ENCODE measurements at regions not wholly inside any gene's neighbourhood (a gene's known extent, or its start where the extent isn't known, plus 50 kb on each side); places are given as distances from the start of the nearest gene placed in this dataset.

GRCh38 chr4:104915864-104916263, 230.8 kb upstream of the TET2 start (continued):
- TF ChIP-seq MAFK (IDR thresholded peaks at IDR 0.05; ENCODE audit: low read depth, low read length), result peak; percentile 31; the same call in 1 of the 2 replicates
- TF ChIP-seq E2F6 (IDR thresholded peaks at IDR 0.05), result no peak
- peak; percentile 82 for TF ChIP-seq RXRA (IDR thresholded peaks at IDR 0.05; ENCODE audit: insufficient read depth, low read depth, low read length)
- peak; percentile 99 for TF ChIP-seq POLR2AphosphoS5 (IDR thresholded peaks at IDR 0.05; ENCODE audit: low read depth, low read length)

All from H1 (cell line).